ENCODE measurements at regions not wholly inside any gene's neighbourhood (a gene's known extent, or its start where the extent isn't known, plus 50 kb on each side); places are given as distances from the start of the nearest gene placed in this dataset.
"Not testable (repeated sequence)": the region's sequence is repeated elsewhere in the genome, so short reads cannot be mapped to it uniquely, and the experiment has no call there.

- DNase-seq (ENCODE audit: low spot score): no peak
These were observed 590.8 kb upstream of the SPRY2 start for GRCh38 chr13:80931766-80932165.

GRCh38 chr13:80931118-80931517, 590.2 kb upstream of the SPRY2 start:
- Histone ChIP-seq H2AFZ (no peak overlapping the region), H3K9me2 (replicated peaks; ENCODE audit: insufficient read depth) (no peaks in the 10 kb centered on the region), H3K27ac (no peak overlapping the region), H3K79me2 (no peaks in the 10 kb centered on the region), H3K4me2 (no peak overlapping the region), H3K36me3 (replicated peaks; ENCODE audit: insufficient read depth, low read depth) (no peaks in the 10 kb centered on the region), H3K9me3 (ENCODE audit: low read depth) (no peaks in the 10 kb centered on the region), H3K4me3 (no peak overlapping the region), H3K4me1 (ENCODE audit: insufficient read depth) (no peaks in the 10 kb centered on the region), H4K20me1 (ENCODE audit: insufficient read depth, poor library complexity, severe bottlenecking) (no peaks in the 10 kb centered on the region), H3K27me3 (no peaks in the 10 kb centered on the region)
- DNase-seq (ENCODE audit: low spot score): no peak
- TF ChIP-seq EZH2phosphoT487 (IDR thresholded peaks at IDR 0.05; ENCODE audit: low read depth, severe bottlenecking, unreplicated experiment): no peak
- no peak for TF ChIP-seq CTCF (IDR thresholded peaks at IDR 0.05; ENCODE audit: poor library complexity)
- TF ChIP-seq EZH2 (IDR thresholded peaks at IDR 0.05; ENCODE audit: borderline replicate concordance): no peak
- WGBS (ENCODE audit: low lambda C conversion rate, missing lambda C conversion rate): 78% methylated on average over 1 of the region's 1 CpG

More at GRCh38 chr13:80931766-80932165, 590.8 kb upstream of the SPRY2 start:
- no peaks in the 10 kb centered on the region for H3K9me2 ChIP-seq (replicated peaks; ENCODE audit: insufficient read depth)
- H3K27me3 ChIP-seq: no peaks in the 10 kb centered on the region
- no peak overlapping the region for H2AFZ ChIP-seq
- no peaks in the 10 kb centered on the region for H3K79me2 ChIP-seq
- 57% methylated on average over 2 of the region's 2 CpGs for WGBS (ENCODE audit: low lambda C conversion rate, missing lambda C conversion rate)
- TF ChIP-seq CTCF (IDR thresholded peaks at IDR 0.05; ENCODE audit: poor library complexity) (no peak), EZH2 (IDR thresholded peaks at IDR 0.05; ENCODE audit: borderline replicate concordance) (no peak), EZH2phosphoT487 (IDR thresholded peaks at IDR 0.05; ENCODE audit: low read depth, severe bottlenecking, unreplicated experiment) (no peak)
- H3K4me2 ChIP-seq: no peak overlapping the region
- H3K4me1 ChIP-seq (ENCODE audit: insufficient read depth): no peaks in the 10 kb centered on the region
- H3K27ac ChIP-seq: no peak overlapping the region
- no peaks in the 10 kb centered on the region for H3K9me3 ChIP-seq (ENCODE audit: low read depth)
- no peaks in the 10 kb centered on the region for H4K20me1 ChIP-seq (ENCODE audit: insufficient read depth, poor library complexity, severe bottlenecking)
- no peak overlapping the region for H3K4me3 ChIP-seq
- no peaks in the 10 kb centered on the region for H3K36me3 ChIP-seq (replicated peaks; ENCODE audit: insufficient read depth, low read depth)

- TF ChIP-seq EZH2phosphoT487 (IDR thresholded peaks at IDR 0.05; ENCODE audit: low read depth, severe bottlenecking, unreplicated experiment) (no peak), EZH2 (IDR thresholded peaks at IDR 0.05; ENCODE audit: borderline replicate concordance) (no peak), CTCF (IDR thresholded peaks at IDR 0.05; ENCODE audit: poor library complexity) (no peak)
- Histone ChIP-seq H3K79me2 (no peaks in the 10 kb centered on the region), H3K9me2 (replicated peaks; ENCODE audit: insufficient read depth) (no peaks in the 10 kb centered on the region), H3K4me3 (no peak overlapping the region), H3K27me3 (no peaks in the 10 kb centered on the region), H2AFZ (no peak overlapping the region), H4K20me1 (ENCODE audit: insufficient read depth, poor library complexity, severe bottlenecking) (no peaks in the 10 kb centered on the region), H3K36me3 (replicated peaks; ENCODE audit: insufficient read depth, low read depth) (no peaks in the 10 kb centered on the region), H3K9me3 (ENCODE audit: low read depth) (no peaks in the 10 kb centered on the region), H3K4me1 (ENCODE audit: insufficient read depth) (no peaks in the 10 kb centered on the region), H3K27ac (no peak overlapping the region), H3K4me2 (no peak overlapping the region)
- 88% methylated on average over 3 of the region's 3 CpGs for WGBS (ENCODE audit: low lambda C conversion rate, missing lambda C conversion rate)
- no peak for DNase-seq (ENCODE audit: low spot score)
These were observed 587.3 kb upstream of the SPRY2 start for GRCh38 chr13:80928241-80928640.

GRCh38 chr13:80926024-80926423, 585.1 kb upstream of the SPRY2 start:
- H3K4me3 ChIP-seq; H3K4me1 ChIP-seq (ENCODE audit: insufficient read depth); H3K79me2 ChIP-seq; H3K27me3 ChIP-seq; H3K27ac ChIP-seq; H3K36me3 ChIP-seq (replicated peaks; ENCODE audit: insufficient read depth, low read depth); H4K20me1 ChIP-seq (ENCODE audit: insufficient read depth, poor library complexity, severe bottlenecking); H3K9me3 ChIP-seq (ENCODE audit: low read depth); H3K4me2 ChIP-seq; H2AFZ ChIP-seq; DNase-seq (ENCODE audit: low spot score); H3K9me2 ChIP-seq (replicated peaks; ENCODE audit: insufficient read depth): not testable (repeated sequence)
- WGBS (ENCODE audit: low lambda C conversion rate, missing lambda C conversion rate): 92% methylated on average over 3 of the region's 3 CpGs

Measured in hepatocyte (in vitro differentiated cells).